ENCODE measurements at regions not wholly inside any gene's neighbourhood (a gene's known extent, or its start where the extent isn't known, plus 50 kb on each side); places are given as distances from the start of the nearest gene placed in this dataset.

DNA sequence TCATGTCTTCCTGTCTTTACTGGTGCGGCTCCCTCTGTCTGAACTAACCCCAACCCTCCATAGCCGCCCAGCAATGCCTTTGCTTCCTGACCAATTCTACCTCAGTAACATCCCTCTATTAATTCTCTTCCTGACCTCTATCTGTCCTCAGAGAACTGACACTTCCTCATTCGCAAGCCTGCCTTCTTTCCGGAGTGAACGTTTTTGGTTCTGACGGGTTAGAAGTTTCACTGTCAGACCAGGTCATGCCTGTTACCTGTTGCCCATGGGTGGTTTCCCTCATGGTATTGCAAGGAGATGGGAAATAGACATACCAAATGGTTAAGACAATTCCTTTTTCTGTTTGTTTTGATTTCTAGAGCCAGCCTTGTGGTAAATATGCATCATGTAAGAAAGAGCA lies 453.4 kb upstream of the SLC14A2 start:
- no peak overlapping the region for H3K4me3 Mint-ChIP-seq
- DNase-seq, result no peak
- H3K4me1 Mint-ChIP-seq, result no peaks in the 10 kb centered on the region
- ChIA-PET CTCF (no interaction called here), POLR2A (no interaction called here)
- no peaks in the 10 kb centered on the region for H3K36me3 Mint-ChIP-seq (ENCODE audit: low read depth)
- H3K27ac Mint-ChIP-seq, result no peak overlapping the region
- H3K27me3 Mint-ChIP-seq, result peaks cover 17% of the 10 kb centered on the region
- no peaks in the 10 kb centered on the region for H3K9me3 Mint-ChIP-seq

DNA sequence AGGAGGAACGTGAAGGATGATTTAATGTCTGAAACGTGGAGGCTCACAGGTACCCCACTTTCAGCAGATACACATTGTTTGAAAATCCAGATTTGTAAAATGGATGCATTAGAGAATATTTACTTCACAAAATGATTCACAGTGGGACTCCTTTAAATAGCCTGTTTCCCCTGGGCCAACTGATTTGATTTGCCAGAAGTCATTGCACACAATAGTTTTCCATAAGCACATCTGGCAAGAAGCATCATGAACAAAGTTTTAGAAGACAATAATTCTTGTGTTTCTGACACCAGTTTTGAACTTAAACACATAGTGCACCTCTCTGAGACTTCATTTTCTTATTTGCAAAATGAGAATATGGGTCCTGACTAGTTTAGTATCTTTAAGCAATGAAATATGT lies 451.4 kb upstream of the SLC14A2 start:
- H3K27me3 Mint-ChIP-seq, result peaks cover 16% of the 10 kb centered on the region
- no peaks in the 10 kb centered on the region for H3K9me3 Mint-ChIP-seq
- H3K36me3 Mint-ChIP-seq (ENCODE audit: low read depth), result no peaks in the 10 kb centered on the region
- H3K27ac Mint-ChIP-seq, result no peak overlapping the region
- H3K4me1 Mint-ChIP-seq, result no peaks in the 10 kb centered on the region
- no peak for DNase-seq
- H3K4me3 Mint-ChIP-seq, result no peak overlapping the region
- ChIA-PET CTCF (no interaction called here), POLR2A (no interaction called here)

DNA sequence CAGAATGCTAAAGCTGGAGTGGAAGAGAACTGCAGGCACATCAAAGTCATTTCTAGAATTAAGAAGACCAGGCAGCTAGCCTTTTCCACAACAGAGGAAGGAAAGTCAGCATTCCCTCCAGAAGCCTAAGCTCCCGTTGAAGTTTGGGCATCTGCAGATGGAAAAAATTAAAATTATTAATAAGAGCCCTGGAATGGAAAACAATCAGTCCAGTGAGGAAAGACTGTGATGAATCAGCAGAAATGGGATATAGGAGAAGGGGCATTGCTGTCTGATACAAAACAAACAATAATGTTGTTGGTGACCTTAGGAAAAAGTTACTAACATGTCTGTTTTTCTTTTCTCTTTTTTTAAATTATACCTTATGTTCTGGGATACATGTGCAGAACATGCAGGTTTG lies 450.7 kb upstream of the SLC14A2 start:
- H3K27me3 Mint-ChIP-seq, result peaks cover 15% of the 10 kb centered on the region
- POLR2A ChIA-PET, result no interaction called here
- no peak for DNase-seq
- CTCF ChIA-PET, result no interaction called here
- H3K9me3 Mint-ChIP-seq, result no peaks in the 10 kb centered on the region
- no peak overlapping the region for H3K27ac Mint-ChIP-seq
- no peak overlapping the region for H3K4me3 Mint-ChIP-seq
- no peaks in the 10 kb centered on the region for H3K4me1 Mint-ChIP-seq
- H3K36me3 Mint-ChIP-seq (ENCODE audit: low read depth), result no peaks in the 10 kb centered on the region

GRCh38 chr18:45165176-45165713 lies 450.0 kb upstream of the SLC14A2 start:
- H3K27ac Mint-ChIP-seq, result no peak overlapping the region
- CTCF ChIA-PET, result no interaction called here
- H3K4me1 Mint-ChIP-seq, result no peaks in the 10 kb centered on the region

DNA sequence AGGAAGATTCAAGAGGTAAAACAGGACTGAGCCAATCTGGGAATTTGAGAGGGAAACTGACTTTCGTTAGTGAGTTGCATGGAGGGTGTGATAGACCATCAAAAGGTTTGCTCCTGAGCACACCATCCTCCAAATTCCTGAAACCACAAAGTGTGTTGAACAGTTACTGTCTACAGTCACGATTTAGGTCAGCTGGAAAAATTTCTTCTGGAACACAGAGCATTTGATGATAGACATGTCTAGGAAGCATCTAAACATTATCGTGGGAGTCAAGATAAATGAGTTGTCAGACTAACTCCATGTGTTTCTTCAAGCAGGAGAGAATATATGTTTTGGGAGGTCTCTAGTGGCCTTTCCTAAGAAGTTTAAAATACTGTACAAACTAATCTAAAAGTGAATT lies 449.4 kb upstream of the SLC14A2 start:
- H3K27ac Mint-ChIP-seq, result no peak overlapping the region
- no peak overlapping the region for H3K4me3 Mint-ChIP-seq
- no peaks in the 10 kb centered on the region for H3K4me1 Mint-ChIP-seq
- ChIA-PET CTCF (no interaction called here), POLR2A (no interaction called here)
- peaks cover 18% of the 10 kb centered on the region for H3K27me3 Mint-ChIP-seq
- H3K9me3 Mint-ChIP-seq, result no peaks in the 10 kb centered on the region
- no peaks in the 10 kb centered on the region for H3K36me3 Mint-ChIP-seq (ENCODE audit: low read depth)
- no peak for DNase-seq

More at GRCh38 chr18:45165176-45165713, 450.0 kb upstream of the SLC14A2 start:
- Mint-ChIP-seq H3K27me3 (peaks cover 21% of the 10 kb centered on the region), H3K36me3 (ENCODE audit: low read depth) (no peaks in the 10 kb centered on the region), H3K9me3 (no peaks in the 10 kb centered on the region), H3K4me3 (no peak overlapping the region)
- POLR2A ChIA-PET, result no interaction called here
- DNase-seq, result no peak

GRCh38 chr18:45166341-45166835 lies 448.9 kb upstream of the SLC14A2 start:
- Mint-ChIP-seq H3K27me3 (peaks cover 18% of the 10 kb centered on the region), H3K9me3 (no peaks in the 10 kb centered on the region), H3K36me3 (ENCODE audit: low read depth) (no peaks in the 10 kb centered on the region), H3K27ac (no peak overlapping the region), H3K4me3 (no peak overlapping the region), H3K4me1 (no peaks in the 10 kb centered on the region)
- no peak for DNase-seq
- ChIA-PET CTCF (no interaction called here), POLR2A (no interaction called here)

GRCh38 chr18:45166836-45167551 lies 448.3 kb upstream of the SLC14A2 start:
- H3K36me3 Mint-ChIP-seq (ENCODE audit: low read depth), result no peaks in the 10 kb centered on the region
- no peak overlapping the region for H3K4me3 Mint-ChIP-seq
- no peak for DNase-seq
- H3K27ac Mint-ChIP-seq, result no peak overlapping the region
- no peaks in the 10 kb centered on the region for H3K9me3 Mint-ChIP-seq
- ChIA-PET CTCF (no interaction called here), POLR2A (no interaction called here)
- H3K4me1 Mint-ChIP-seq, result no peaks in the 10 kb centered on the region
- peaks cover 14% of the 10 kb centered on the region for H3K27me3 Mint-ChIP-seq

DNA sequence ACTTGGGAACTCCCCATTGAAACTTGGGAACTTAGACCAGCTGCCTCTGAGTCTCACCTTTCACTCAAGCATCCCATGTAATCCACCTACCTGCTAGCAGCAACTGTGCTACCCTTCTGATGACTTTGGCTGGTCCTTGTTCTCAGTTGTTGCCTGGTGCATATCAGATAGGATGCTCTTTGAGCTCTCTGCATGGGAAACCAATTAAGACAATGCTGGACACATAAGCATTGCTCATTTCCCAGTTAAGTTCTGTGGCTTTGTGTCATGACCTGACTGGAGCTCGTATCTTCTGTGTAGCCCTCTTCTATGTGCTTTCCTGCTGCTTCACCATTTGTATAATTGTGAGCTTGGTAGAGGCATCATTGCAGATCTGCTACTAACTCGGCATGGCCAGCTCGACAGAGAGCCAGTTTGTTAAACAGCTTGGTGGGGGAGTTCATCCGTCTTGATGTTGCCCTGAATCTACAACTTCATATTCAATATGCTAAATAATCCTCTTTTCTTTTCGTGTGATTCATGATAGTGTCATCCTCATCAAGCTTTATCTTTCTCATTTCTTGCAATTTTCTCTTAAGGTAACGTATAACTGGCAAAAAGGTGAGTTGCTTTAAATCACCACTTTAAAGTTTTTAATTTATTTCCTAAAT lies 447.5 kb upstream of the SLC14A2 start:
- Mint-ChIP-seq H3K4me3 (no peak overlapping the region), H3K27ac (no peak overlapping the region), H3K4me1 (no peaks in the 10 kb centered on the region), H3K36me3 (ENCODE audit: low read depth) (no peaks in the 10 kb centered on the region), H3K27me3 (peaks cover 14% of the 10 kb centered on the region), H3K9me3 (no peaks in the 10 kb centered on the region)
- ChIA-PET POLR2A (no interaction called here), CTCF (no interaction called here)
- DNase-seq, result no peak

GRCh38 chr18:45168866-45169600 lies 446.2 kb upstream of the SLC14A2 start:
- Mint-ChIP-seq H3K27me3 (peaks cover 11% of the 10 kb centered on the region), H3K4me1 (peaks cover 2% of the 10 kb centered on the region), H3K9me3 (no peaks in the 10 kb centered on the region), H3K4me3 (no peak overlapping the region), H3K36me3 (ENCODE audit: low read depth) (no peaks in the 10 kb centered on the region), H3K27ac (no peak overlapping the region)
- CTCF ChIA-PET, result no interaction called here
- POLR2A ChIA-PET, result no interaction called here
- DNase-seq, result no peak

DNA sequence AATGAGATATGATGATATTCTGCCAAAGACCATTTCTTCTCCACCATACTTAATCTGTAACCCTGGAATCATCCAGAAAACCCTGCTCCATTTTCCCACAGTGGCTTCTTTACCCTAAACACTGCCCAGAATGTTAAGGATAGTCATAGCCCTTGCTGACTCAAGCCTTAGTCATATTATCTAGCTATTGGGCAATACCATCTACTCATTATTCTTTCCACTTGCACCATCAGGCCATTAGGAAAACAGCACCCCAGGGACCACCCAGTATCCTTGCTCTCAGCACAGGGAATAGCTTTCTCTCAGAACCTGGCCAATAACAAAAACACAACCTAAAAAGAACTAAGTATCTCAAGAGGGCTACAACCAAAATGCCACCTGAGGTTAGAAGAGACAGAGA lies 445.7 kb upstream of the SLC14A2 start:
- Mint-ChIP-seq H3K4me1 (peaks cover 2% of the 10 kb centered on the region), H3K27ac (no peak overlapping the region), H3K9me3 (no peaks in the 10 kb centered on the region), H3K27me3 (peaks cover 15% of the 10 kb centered on the region), H3K4me3 (no peak overlapping the region), H3K36me3 (ENCODE audit: low read depth) (no peaks in the 10 kb centered on the region)
- POLR2A ChIA-PET, result no interaction called here
- DNase-seq, result no peak
- CTCF ChIA-PET, result no interaction called here

GRCh38 chr18:45171679-45172191 lies 443.5 kb upstream of the SLC14A2 start:
- CTCF ChIA-PET, result no interaction called here
- H3K36me3 Mint-ChIP-seq (ENCODE audit: low read depth), result no peaks in the 10 kb centered on the region
- POLR2A ChIA-PET, result no interaction called here
- H3K27ac Mint-ChIP-seq, result no peak overlapping the region
- no peak overlapping the region for H3K4me3 Mint-ChIP-seq
- peaks cover 2% of the 10 kb centered on the region for H3K4me1 Mint-ChIP-seq
- DNase-seq, result no peak
- no peaks in the 10 kb centered on the region for H3K9me3 Mint-ChIP-seq
- peaks cover 22% of the 10 kb centered on the region for H3K27me3 Mint-ChIP-seq

- no peak for DNase-seq
- Mint-ChIP-seq H3K27ac (no peak overlapping the region), H3K9me3 (no peaks in the 10 kb centered on the region), H3K36me3 (ENCODE audit: low read depth) (no peaks in the 10 kb centered on the region), H3K4me3 (no peak overlapping the region), H3K4me1 (peaks cover 2% of the 10 kb centered on the region), H3K27me3 (peaks cover 27% of the 10 kb centered on the region)
- POLR2A ChIA-PET, result no interaction called here
- CTCF ChIA-PET, result no interaction called here
Observed at GRCh38 chr18:45173327-45173726, 441.9 kb upstream of the SLC14A2 start.

DNA sequence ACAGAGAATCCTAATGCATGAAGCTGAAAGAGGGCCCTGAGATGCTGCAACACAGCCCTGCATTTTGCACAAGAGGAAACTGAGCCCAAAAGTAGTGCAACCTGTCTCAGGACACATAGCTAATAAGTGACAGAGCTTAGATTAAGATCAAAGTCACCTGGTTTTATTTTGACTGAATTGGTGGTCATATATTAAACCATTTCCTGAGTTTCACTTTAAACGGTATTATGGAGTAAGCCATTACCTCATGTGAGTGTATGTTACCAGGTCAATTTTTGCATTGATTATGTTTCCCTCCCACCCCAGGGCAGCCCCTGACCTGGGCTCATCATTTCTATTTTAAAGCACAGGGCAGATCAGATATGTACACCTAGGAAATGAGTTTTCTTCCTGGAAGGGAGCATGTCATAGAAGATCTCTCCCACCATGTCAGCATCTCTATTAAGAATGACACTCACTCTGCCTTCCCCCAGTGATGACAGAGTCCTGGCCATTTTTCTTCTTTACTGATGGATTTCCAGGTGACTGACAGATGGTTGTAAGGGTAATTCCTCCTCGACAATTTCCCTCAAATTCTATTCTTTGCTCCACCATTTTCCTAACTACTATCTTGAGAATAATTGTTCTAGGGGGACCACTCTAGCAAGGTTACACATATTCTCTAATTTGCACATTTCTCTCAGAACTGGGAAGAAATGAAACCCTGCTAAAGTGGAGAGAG lies 441.3 kb upstream of the SLC14A2 start:
- ChIA-PET POLR2A (no interaction called here), CTCF (no interaction called here)
- no peak for DNase-seq
- no peak overlapping the region for H3K27ac Mint-ChIP-seq
- no peaks in the 10 kb centered on the region for H3K9me3 Mint-ChIP-seq
- no peak overlapping the region for H3K4me3 Mint-ChIP-seq
- H3K4me1 Mint-ChIP-seq, result peaks cover 2% of the 10 kb centered on the region
- no peaks in the 10 kb centered on the region for H3K36me3 Mint-ChIP-seq (ENCODE audit: low read depth)
- H3K27me3 Mint-ChIP-seq, result peaks cover 27% of the 10 kb centered on the region
